ENCODE measurements at regions not wholly inside any gene's neighbourhood (a gene's known extent, or its start where the extent isn't known, plus 50 kb on each side); places are given as distances from the start of the nearest gene placed in this dataset.

DNA sequence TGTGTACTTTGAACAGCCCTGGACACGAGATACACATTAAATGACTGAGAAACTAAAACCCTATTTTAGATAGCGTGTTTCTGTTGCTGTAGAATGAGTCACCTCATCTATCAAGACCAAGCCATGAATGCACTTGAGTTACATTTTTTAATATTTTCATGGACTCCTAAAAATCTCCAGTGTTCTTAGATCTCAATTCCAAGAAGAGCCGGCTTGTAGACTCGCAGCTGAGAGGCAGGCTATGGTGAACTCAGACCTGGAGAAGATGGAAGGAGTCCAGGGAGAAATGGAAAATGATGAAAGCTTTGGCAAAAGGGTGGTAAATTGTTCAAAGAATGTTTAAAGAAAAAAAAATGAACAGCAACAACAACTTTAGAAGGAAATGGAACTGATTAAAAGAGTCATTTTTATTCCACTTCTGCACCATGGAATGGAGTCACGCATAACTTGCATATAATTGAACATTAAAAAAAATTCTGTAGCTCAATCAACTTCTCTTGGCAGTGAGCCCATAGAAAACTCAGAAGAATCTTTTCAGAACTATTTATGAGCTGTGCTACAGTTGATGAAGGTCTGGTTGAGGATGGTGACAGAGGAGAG, 129.8 kb downstream of the MXRA5 start:
- TF ChIP-seq ZBTB7A (IDR thresholded peaks at IDR 0.05; ENCODE audit: low read depth): no peak
- no peak for TF ChIP-seq TAF1 (IDR thresholded peaks at IDR 0.05; ENCODE audit: low read depth)
- no peak for TF ChIP-seq CEBPB (IDR thresholded peaks at IDR 0.05)
- TF ChIP-seq, protein P1, sequence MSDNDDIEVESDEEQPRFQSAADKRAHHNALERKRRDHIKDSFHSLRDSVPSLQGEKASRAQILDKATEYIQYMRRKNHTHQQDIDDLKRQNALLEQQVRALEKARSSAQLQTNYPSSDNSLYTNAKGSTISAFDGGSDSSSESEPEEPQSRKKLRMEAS (IDR thresholded peaks at IDR 0.05): no peak

Data from Ishikawa (cell line).